ENCODE measurements at regions not wholly inside any gene's neighbourhood (a gene's known extent, or its start where the extent isn't known, plus 50 kb on each side); places are given as distances from the start of the nearest gene placed in this dataset.

DNA sequence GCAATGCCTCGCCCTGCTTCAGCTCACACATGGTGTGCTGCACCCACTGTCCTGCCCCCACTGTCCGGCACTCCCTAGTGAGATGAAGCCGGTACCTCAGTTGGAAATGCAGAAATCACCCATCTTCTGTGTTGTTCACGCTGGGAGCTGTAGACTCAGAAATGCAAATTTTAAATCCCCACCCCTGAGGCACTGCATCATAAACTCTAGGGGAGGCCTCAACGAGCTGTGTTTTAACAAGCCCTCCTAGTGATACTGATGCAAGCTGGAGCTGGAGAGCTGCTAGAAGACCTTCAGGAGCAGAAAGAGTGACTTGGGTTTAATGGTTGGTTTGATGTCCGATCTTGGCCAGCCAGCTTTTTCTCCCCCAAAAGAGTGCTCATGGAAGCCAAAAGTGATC lies 146.0 kb upstream of the MAST4 start:
- TF ChIP-seq, protein P1, sequence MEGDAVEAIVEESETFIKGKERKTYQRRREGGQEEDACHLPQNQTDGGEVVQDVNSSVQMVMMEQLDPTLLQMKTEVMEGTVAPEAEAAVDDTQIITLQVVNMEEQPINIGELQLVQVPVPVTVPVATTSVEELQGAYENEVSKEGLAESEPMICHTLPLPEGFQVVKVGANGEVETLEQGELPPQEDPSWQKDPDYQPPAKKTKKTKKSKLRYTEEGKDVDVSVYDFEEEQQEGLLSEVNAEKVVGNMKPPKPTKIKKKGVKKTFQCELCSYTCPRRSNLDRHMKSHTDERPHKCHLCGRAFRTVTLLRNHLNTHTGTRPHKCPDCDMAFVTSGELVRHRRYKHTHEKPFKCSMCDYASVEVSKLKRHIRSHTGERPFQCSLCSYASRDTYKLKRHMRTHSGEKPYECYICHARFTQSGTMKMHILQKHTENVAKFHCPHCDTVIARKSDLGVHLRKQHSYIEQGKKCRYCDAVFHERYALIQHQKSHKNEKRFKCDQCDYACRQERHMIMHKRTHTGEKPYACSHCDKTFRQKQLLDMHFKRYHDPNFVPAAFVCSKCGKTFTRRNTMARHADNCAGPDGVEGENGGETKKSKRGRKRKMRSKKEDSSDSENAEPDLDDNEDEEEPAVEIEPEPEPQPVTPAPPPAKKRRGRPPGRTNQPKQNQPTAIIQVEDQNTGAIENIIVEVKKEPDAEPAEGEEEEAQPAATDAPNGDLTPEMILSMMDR (IDR thresholded peaks at IDR 0.05; ENCODE audit: insufficient read depth, low read length): no peak
- H3K4me3 ChIP-seq (ENCODE audit: low read depth, low read length): no peak overlapping the region
- DNase-seq (ENCODE audit: low read depth): no peak

DNA sequence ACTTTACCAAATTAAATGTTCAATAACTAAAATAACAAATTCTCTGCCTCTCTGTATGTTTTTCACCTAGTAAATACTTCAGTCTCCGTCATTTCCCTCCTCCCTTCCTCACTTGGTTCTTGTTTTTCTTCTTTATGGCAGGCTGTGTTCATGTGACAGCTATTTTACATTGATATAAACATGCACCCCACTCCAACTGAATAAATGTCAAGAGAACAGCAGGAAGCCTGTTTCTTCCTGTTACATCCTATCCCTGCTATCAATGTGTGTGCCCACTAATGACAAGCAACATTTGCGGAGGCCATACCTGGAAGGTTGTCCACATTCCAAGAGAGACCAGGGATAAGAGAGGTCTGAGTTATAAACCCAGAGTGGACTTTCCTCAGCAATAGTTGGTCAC lies 145.2 kb upstream of the MAST4 start:
- DNase-seq (ENCODE audit: low read depth): no peak
- TF ChIP-seq, protein P1 (IDR thresholded peaks at IDR 0.05; ENCODE audit: insufficient read depth, low read length): no peak
- no peak overlapping the region for H3K4me3 ChIP-seq (ENCODE audit: low read depth, low read length)

DNA sequence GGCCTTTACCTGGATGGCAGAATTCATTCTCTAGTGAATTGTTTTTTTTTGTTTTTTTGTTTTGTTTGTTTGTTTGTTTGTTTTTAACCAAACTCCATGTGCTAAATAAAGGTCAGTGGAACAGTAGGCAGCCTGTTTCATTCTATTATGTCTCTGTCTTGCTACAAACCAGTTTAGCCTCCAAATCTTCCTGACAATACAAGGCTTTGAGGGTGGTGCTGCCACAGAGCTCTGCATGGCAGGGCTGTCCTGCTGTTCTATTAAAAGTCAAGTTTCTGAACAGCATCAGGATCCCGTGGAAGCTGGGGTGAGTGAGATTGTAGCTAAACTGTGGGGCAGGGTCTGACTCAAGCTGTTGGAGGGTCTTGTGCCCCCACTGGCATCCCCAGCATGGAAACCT lies 144.1 kb upstream of the MAST4 start:
- H3K4me3 ChIP-seq (ENCODE audit: low read depth, low read length): no peak overlapping the region
- TF ChIP-seq, protein P1 (IDR thresholded peaks at IDR 0.05; ENCODE audit: insufficient read depth, low read length): no peak
- DNase-seq (ENCODE audit: low read depth): no peak

DNA sequence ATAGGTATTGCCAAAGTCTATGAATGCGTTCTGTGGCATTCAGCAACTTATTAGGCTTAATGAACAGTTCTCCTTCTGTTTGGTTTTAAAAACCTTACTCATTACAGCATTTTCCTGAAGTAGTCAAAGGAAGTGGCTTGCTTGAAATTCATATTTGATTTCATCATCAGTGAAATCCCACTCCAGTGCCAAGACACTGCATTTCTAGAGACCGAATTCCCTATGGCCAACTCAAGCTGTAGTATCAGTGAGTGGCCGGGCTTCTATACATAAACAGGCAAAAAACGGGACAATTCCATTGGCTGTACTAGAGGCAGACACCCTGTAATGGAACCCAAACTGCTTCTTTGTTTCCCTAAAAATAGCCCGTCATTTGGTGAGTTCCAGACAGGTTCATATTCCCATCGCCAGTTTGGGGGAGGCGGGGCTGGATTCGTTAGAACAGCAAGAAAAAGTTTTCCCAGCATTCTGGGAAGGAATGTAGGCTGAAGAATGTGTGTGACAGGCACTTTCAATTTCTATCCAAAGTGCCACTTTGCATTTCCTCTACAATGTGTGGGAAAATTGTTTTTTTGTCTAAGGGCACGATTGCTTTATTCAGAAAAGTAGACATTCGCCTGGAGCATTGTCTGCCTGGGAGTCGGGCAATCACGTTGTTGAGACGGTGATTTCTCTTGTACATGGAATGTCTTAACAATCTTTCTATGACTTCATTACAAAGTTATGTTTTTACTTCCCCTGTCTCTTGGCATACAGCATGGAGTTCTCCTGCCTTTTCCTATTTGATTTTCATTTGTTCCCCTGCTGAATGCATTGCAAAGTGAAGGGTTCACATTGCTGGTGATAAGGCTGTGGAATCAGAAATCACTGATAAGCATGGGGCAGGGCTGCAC lies 141.8 kb upstream of the MAST4 start:
- DNase-seq (ENCODE audit: low read depth): peak; percentile 94
- TF ChIP-seq, protein P1 (IDR thresholded peaks at IDR 0.05; ENCODE audit: insufficient read depth, low read length): no peak
- H3K4me3 ChIP-seq (ENCODE audit: low read depth, low read length): peak overlapping the region; percentile 35

DNA sequence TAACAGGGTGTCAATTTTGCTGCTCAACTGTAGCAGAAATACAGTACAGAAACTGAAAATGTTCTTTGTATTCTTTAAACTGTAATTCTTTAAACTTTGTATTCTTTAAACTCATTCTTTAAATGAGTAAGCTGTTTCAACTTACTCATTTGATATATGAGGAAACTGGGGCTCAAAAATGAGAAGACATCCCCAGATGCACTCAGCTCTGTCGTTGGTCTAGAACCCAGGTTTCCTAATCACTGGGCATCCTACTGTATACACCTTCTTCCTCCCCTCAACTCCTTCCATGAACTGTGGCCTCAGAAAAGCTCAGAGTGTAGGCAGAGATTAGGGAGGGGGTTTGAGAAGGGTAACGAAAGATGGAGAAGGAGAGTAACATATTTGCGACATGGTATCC lies 136.5 kb upstream of the MAST4 start:
- no peak for DNase-seq (ENCODE audit: low read depth)
- no peak overlapping the region for H3K4me3 ChIP-seq (ENCODE audit: low read depth, low read length)
- TF ChIP-seq, protein P1 (IDR thresholded peaks at IDR 0.05; ENCODE audit: insufficient read depth, low read length): no peak

DNA sequence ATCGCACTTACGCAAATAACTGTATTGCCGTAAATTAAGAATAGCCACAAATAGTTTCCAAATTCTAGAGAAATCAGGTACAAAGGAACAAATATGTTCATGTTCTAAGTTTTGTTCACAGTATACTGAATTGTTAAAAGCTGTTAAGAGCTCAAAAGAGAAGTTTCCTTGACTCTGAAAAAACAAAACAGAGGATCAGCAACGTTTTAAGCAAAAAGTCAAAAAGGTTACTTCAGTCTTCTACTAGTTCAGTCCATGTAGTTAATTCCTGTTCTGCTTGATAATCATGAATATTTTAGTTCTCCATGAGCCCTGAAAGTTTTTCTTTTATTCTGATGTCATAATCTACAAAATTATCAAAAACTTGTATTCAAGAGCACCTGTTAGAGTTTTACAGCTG lies 128.6 kb upstream of the MAST4 start:
- TF ChIP-seq, protein P1 (IDR thresholded peaks at IDR 0.05; ENCODE audit: insufficient read depth, low read length): no peak
- no peak for DNase-seq (ENCODE audit: low read depth)
- H3K4me3 ChIP-seq (ENCODE audit: low read depth, low read length): no peak overlapping the region

All from fibroblast of the aortic adventitia (primary cell).